HEK293 (cell line): ENCODE measurements at regions not wholly inside any gene's neighbourhood (a gene's known extent, or its start where the extent isn't known, plus 50 kb on each side); places are given as distances from the start of the nearest gene placed in this dataset.

Experiments used
- CTCF ChIA-PET: fragments of 350-600 bp; formaldehyde crosslinking; extraction: SDS; loops from one replicate; lab custom pipeline; 2021; ENCODE audit warnings: antibody characterized with exemption; lab: Yijun Ruan, JAX
- POLR2A ChIA-PET: fragments of 300-600 bp; formaldehyde crosslinking; extraction: SDS; loops from one replicate; lab custom pipeline; 2020; ENCODE audit warnings: antibody characterized with exemption, inconsistent platforms; lab: Yijun Ruan, JAX
- H3K27ac ChIP-seq: fragments of 200-500 bp; sonication (Bioruptor generic); 2 replicates; pipeline ENCODE4 v1.5.1; 2014; ENCODE audit warnings: low read depth, low read length, control low read depth, inconsistent platforms; ENCODE audit errors: extremely low read depth
- H3K36me3 ChIP-seq, 2 experiments: fragments of 200-500 bp in 1 of 2; sonication (Bioruptor generic) in 1 of 2; 1 replicate in 1 of 2; 2 replicates in 1 of 2; pipeline ENCODE4 v1.5.1; 2014 to 2017; ENCODE audit warnings: inconsistent platforms in 2 of 2, low read length in 2 of 2; ENCODE audit not compliant: control insufficient read depth in 2 of 2, insufficient read depth in 1 of 2
- H3K4me1 ChIP-seq: fragments of 200-500 bp; sonication (Bioruptor generic); 2 replicates; pipeline ENCODE4 v1.5.1; 2014; ENCODE audit warnings: mild to moderate bottlenecking, low read length, inconsistent platforms; ENCODE audit not compliant: control insufficient read depth, insufficient read depth
- H3K4me3 ChIP-seq: 2 replicates; pipeline ENCODE4 v1.5.1; 2011; ENCODE audit warnings: low read depth, mild to moderate bottlenecking, control low read depth, low read length, moderate library complexity
- H3K9me3 ChIP-seq: fragments of 200-500 bp; sonication (Bioruptor generic); 2 replicates; pipeline ENCODE4 v1.5.1; 2014; ENCODE audit warnings: low read depth, low read length, inconsistent platforms; ENCODE audit not compliant: control insufficient read depth, insufficient read depth
- YY1 ChIP-seq: fragments of 450-650 bp; formaldehyde crosslinking; IDR thresholded peaks from 2 replicates; pipeline ENCODE4 v1.5.1; 2018; ENCODE audit warnings: missing biosample characterization, missing genetic modification characterization
- ZBTB1 ChIP-seq: fragments of 450-650 bp; formaldehyde crosslinking; IDR thresholded peaks from 2 replicates; pipeline ENCODE4 v1.5.1; 2016; ENCODE audit warnings: missing biosample characterization, missing genetic modification characterization
- ZBTB11 ChIP-seq: fragments of 450-650 bp; formaldehyde crosslinking; conservative IDR thresholded peaks from 2 replicates; pipeline ENCODE4 v1.5.1; 2016; ENCODE audit warnings: low read depth, missing biosample characterization, missing genetic modification characterization
- ZBTB17 ChIP-seq: fragments of 450-650 bp; formaldehyde crosslinking; IDR thresholded peaks from 2 replicates; pipeline ENCODE4 v1.5.1; 2016; ENCODE audit warnings: missing biosample characterization, missing genetic modification characterization
- ZIC2 ChIP-seq: fragments of 450-650 bp; formaldehyde crosslinking; IDR thresholded peaks from 2 replicates; pipeline ENCODE4 v1.5.1; 2016; ENCODE audit warnings: missing biosample characterization, missing genetic modification characterization
- ZNF133 ChIP-seq: fragments of 450-650 bp; formaldehyde crosslinking; IDR thresholded peaks from 2 replicates; pipeline ENCODE4 v1.5.1; 2016; ENCODE audit warnings: missing biosample characterization, missing genetic modification characterization
- ZNF157 ChIP-seq: fragments of 450-650 bp; formaldehyde crosslinking; IDR thresholded peaks from 2 replicates; pipeline ENCODE4 v1.5.1; 2016; ENCODE audit warnings: missing biosample characterization, missing genetic modification characterization
- ZNF248 ChIP-seq: fragments of 450-650 bp; formaldehyde crosslinking; IDR thresholded peaks from 2 replicates; pipeline ENCODE4 v1.5.1; 2017; ENCODE audit warnings: missing biosample characterization, missing genetic modification characterization
- ZNF311 ChIP-seq: fragments of 450-650 bp; formaldehyde crosslinking; IDR thresholded peaks from 2 replicates; pipeline ENCODE4 v1.5.1; 2017; ENCODE audit warnings: missing biosample characterization, missing genetic modification characterization, borderline replicate concordance
- ZNF473 ChIP-seq: fragments of 450-650 bp; formaldehyde crosslinking; IDR thresholded peaks from 2 replicates; pipeline ENCODE4 v1.5.1; 2017; ENCODE audit warnings: missing biosample characterization, missing genetic modification characterization
- ZNF488 ChIP-seq: fragments of 450-650 bp; formaldehyde crosslinking; IDR thresholded peaks from 2 replicates; pipeline ENCODE4 v1.5.1; 2016; ENCODE audit warnings: missing biosample characterization, missing genetic modification characterization
- ZNF548 ChIP-seq: fragments of 450-650 bp; formaldehyde crosslinking; IDR thresholded peaks from 2 replicates; pipeline ENCODE4 v1.5.1; 2016; ENCODE audit warnings: missing biosample characterization, missing genetic modification characterization
- ZNF560 ChIP-seq: fragments of 450-650 bp; formaldehyde crosslinking; IDR thresholded peaks from 2 replicates; pipeline ENCODE4 v1.5.1; 2017; ENCODE audit warnings: missing biosample characterization, missing genetic modification characterization, borderline replicate concordance
- ZNF791 ChIP-seq: fragments of 450-650 bp; formaldehyde crosslinking; IDR thresholded peaks from 2 replicates; pipeline ENCODE4 v1.5.1; 2016; ENCODE audit warnings: missing biosample characterization, missing genetic modification characterization
- ZNF792 ChIP-seq: fragments of 450-650 bp; formaldehyde crosslinking; IDR thresholded peaks from 2 replicates; pipeline ENCODE4 v1.5.1; 2016; ENCODE audit warnings: missing biosample characterization, missing genetic modification characterization
- ZNF843 ChIP-seq: fragments of 450-650 bp; formaldehyde crosslinking; IDR thresholded peaks from 2 replicates; pipeline ENCODE4 v1.5.1; 2016; ENCODE audit warnings: missing biosample characterization, missing genetic modification characterization
- TF ChIP-seq, protein P1 (sequence below): fragments of 450-650 bp; formaldehyde crosslinking; IDR thresholded peaks from 2 replicates; pipeline ENCODE4 v1.5.1; 2016; ENCODE audit warnings: missing biosample characterization, missing genetic modification characterization

DNA sequence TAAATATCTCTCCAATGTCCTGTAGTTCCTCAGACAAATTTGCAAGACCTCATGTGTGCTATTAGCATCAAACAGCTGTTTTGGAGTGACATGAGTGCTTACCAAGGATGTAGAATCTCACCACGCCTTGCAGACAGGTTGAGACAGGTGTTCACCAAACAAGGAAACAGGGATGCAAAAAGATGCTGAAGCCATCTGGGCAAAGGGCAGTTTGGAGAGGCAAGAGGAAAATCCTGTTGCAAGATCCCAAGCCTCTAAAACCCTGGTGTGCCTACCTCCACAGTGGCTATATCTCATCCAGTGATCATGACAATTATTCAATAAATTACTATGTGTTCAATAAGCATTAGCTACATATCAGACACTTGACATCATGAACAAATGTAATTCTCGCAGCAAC, 373.7 kb downstream of the SOX9 start:
- H3K27ac ChIP-seq, result no peak overlapping the region
- peaks cover 5% of the 10 kb centered on the region for H3K4me1 ChIP-seq
- no peak for TF ChIP-seq ZNF133 (tag by site-specific recombination)
- no peak for TF ChIP-seq ZNF311 (tag by site-specific recombination)
- no peak overlapping the region for H3K4me3 ChIP-seq
- POLR2A ChIA-PET, result no interaction called here
- CTCF ChIA-PET, result interaction anchor here (1.9 kb wide), 1 partner anchor 14 kb away, joined by 6 read pairs; no protein-coding TSS in a partner anchor
- 0 out of 2 replicates have a peak, but pooled peaks cover 5% of the 10 kb centered on the region for H3K9me3 ChIP-seq
- no peaks in the 10 kb centered on the region for H3K36me3 ChIP-seq

GRCh38 chr17:72496461-72496860, 375.6 kb downstream of the SOX9 start:
- no peaks in the 10 kb centered on the region for H3K9me3 ChIP-seq
- peaks cover 5% of the 10 kb centered on the region for H3K4me1 ChIP-seq
- ChIA-PET POLR2A (no interaction called here), CTCF (interaction anchor here (0.7 kb wide), 1 partner anchor 120 kb away, joined by 8 read pairs; no protein-coding TSS in a partner anchor)
- H3K4me3 ChIP-seq, result no peak overlapping the region
- TF ChIP-seq ZNF792, result no peak
- no peak for TF ChIP-seq ZBTB17
- TF ChIP-seq YY1 (tag by site-specific recombination), result no peak
- no peak for TF ChIP-seq ZBTB1 (tag by site-specific recombination)
- TF ChIP-seq, protein P1, sequence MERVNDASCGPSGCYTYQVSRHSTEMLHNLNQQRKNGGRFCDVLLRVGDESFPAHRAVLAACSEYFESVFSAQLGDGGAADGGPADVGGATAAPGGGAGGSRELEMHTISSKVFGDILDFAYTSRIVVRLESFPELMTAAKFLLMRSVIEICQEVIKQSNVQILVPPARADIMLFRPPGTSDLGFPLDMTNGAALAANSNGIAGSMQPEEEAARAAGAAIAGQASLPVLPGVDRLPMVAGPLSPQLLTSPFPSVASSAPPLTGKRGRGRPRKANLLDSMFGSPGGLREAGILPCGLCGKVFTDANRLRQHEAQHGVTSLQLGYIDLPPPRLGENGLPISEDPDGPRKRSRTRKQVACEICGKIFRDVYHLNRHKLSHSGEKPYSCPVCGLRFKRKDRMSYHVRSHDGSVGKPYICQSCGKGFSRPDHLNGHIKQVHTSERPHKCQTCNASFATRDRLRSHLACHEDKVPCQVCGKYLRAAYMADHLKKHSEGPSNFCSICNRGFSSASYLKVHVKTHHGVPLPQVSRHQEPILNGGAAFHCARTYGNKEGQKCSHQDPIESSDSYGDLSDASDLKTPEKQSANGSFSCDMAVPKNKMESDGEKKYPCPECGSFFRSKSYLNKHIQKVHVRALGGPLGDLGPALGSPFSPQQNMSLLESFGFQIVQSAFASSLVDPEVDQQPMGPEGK, result no peak
- TF ChIP-seq ZNF488 (tag by site-specific recombination), result no peak
- no peak for TF ChIP-seq ZNF791
- TF ChIP-seq ZNF248 (tag by site-specific recombination), result no peak
- no peak for TF ChIP-seq ZNF560
- H3K27ac ChIP-seq, result no peak overlapping the region
- H3K36me3 ChIP-seq, result no peaks in the 10 kb centered on the region

DNA sequence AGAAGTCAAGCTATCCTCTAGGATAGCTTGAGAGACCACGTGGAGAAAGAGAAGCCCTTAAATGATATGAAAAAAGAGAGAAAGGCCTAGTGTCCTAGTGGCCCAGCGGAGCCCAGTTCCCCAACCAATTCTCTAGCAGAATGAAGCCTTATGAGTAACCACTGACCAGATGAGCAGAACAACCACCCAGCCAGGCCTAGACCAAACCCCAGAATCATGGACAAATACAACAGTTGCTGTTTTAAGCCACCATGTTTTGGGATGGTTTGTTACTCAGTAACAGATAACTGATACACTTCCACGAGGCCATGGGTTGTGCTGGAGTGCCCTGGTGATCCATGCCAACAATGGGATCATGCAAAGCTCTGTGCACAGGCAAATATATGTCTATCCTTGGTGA, 377.1 kb downstream of the SOX9 start:
- no peak overlapping the region for H3K4me3 ChIP-seq
- no peaks in the 10 kb centered on the region for H3K9me3 ChIP-seq
- no peak for TF ChIP-seq ZNF473 (tag by site-specific recombination)
- no peak for TF ChIP-seq ZNF157
- no peak for TF ChIP-seq ZIC2 (tag by site-specific recombination)
- TF ChIP-seq ZNF548, result no peak
- TF ChIP-seq ZBTB11, result no peak
- no peak for TF ChIP-seq ZNF843 (tag by site-specific recombination)
- ChIA-PET POLR2A (no interaction called here), CTCF (interaction anchor here (1.2 kb wide), 1 partner anchor 19 kb away, joined by 4 read pairs; no protein-coding TSS in a partner anchor)
- H3K27ac ChIP-seq, result no peak overlapping the region
- no peaks in the 10 kb centered on the region for H3K36me3 ChIP-seq
- H3K4me1 ChIP-seq, result peaks cover 5% of the 10 kb centered on the region
